Right cardiac atrium (tissue), 5 donors: ENCODE measurements at regions not wholly inside any gene's neighbourhood (a gene's known extent, or its start where the extent isn't known, plus 50 kb on each side); places are given as distances from the start of the nearest gene placed in this dataset.

Experiments used
- ATAC-seq, 2 donors: fragments of 200-7000 bp; cut with Tn5 transposase; one replicate each; pipeline versions ENCODE4 v1.8.0 to v1.9.1; 2020; ENCODE audit warnings: moderate library complexity in 2 of 2, mild to moderate bottlenecking in 1 of 2
- DNase-seq, 3 donors: peaks; one replicate each; pipeline ENCODE4 v3.0.0-alpha.2; 2020
- H3K27ac ChIP-seq: one replicate; pipeline ENCODE4 v1.5.1; 2013; ENCODE audit warnings: mild to moderate bottlenecking, low read length, control low read depth, moderate library complexity
- H3K27me3 ChIP-seq: one replicate; pipeline ENCODE4 v1.6.1; 2013; ENCODE audit not compliant: control insufficient read depth, insufficient read depth
- H3K4me1 ChIP-seq: one replicate; pipeline ENCODE4 v1.6.1; 2013; ENCODE audit warnings: low read length; ENCODE audit not compliant: control insufficient read depth, insufficient read depth
- H3K4me3 ChIP-seq: one replicate; pipeline ENCODE4 v1.5.1; 2013; ENCODE audit warnings: low read length, control low read depth
- H3K9me3 ChIP-seq: one replicate; pipeline ENCODE4 v1.6.1; 2013; ENCODE audit warnings: low read length; ENCODE audit not compliant: control insufficient read depth
- WGBS: extraction: QIAGEN DNeasy Blood & Tissue Kit; methylation state at CpG from one replicate; pipeline ENCODE4 v1.1.7; 2013; 5-methylcytosine and 5-hydroxymethylcytosine counted together
- intact Hi-C, 4 donors: fragments of 100-400 bp; cut with DNase I; formaldehyde crosslinking; loops; one replicate each; pipeline versions ENCODE4 v1.11.0 to v1.14.0; 2022 to 2023
- donor health status: healthy with polysubstance abuse.
- donor health status: DM: no; HTN: yes; CAD: no.
- donor health status: DM: no; HTN: no; CAD: no.
- donor health status: DM: no; HTN: yes; CAD: no; lungs with severe emphysema.
- donor health status: DM: yes; HTN: yes; CAD: no.

DNA sequence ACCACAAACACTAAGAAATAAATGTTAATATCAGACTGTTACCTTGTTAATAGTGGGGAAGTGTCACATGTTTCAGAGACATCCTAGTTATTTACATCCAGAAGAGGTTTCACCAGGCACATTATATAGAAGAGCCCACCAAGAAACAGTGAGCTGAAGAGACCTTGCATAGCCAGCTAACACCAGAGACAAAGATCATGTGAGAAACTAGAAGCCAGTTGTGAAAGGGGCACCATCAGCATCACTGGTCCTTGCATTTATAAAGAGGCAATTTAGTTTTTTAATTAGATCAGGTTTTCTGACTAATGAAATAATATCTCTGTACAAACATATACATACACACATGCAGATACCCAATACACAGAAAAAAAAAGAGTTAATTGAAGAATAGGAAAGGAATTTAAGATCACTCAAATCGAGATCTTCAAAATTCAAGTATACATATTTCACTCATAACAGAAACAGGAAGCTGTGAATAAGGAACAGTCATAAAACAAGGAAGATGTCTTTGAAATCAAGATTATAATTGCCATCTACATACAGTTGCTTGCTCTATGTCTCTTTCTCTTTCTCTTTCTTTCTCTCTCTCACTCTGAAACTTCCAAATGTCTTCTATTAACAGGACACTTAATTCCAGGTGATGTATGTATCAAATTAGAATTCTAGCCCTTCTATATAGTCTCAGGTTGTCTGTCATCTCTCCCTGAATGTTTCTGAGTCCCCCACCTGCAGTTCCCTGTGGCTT lies 348.7 kb downstream of the ETS1 start:
- ATAC-seq (no peak), DNase-seq (no peak)
- Histone ChIP-seq H3K9me3 (no peaks in the 10 kb centered on the region), H3K4me1 (peaks cover 2% of the 10 kb centered on the region), H3K4me3 (no peak overlapping the region), H3K27me3 (no peaks in the 10 kb centered on the region), H3K27ac (no peak overlapping the region)
- intact Hi-C loops = no loop called here
- 46% methylated on average over 1 of the region's 1 CpG for WGBS

DNA sequence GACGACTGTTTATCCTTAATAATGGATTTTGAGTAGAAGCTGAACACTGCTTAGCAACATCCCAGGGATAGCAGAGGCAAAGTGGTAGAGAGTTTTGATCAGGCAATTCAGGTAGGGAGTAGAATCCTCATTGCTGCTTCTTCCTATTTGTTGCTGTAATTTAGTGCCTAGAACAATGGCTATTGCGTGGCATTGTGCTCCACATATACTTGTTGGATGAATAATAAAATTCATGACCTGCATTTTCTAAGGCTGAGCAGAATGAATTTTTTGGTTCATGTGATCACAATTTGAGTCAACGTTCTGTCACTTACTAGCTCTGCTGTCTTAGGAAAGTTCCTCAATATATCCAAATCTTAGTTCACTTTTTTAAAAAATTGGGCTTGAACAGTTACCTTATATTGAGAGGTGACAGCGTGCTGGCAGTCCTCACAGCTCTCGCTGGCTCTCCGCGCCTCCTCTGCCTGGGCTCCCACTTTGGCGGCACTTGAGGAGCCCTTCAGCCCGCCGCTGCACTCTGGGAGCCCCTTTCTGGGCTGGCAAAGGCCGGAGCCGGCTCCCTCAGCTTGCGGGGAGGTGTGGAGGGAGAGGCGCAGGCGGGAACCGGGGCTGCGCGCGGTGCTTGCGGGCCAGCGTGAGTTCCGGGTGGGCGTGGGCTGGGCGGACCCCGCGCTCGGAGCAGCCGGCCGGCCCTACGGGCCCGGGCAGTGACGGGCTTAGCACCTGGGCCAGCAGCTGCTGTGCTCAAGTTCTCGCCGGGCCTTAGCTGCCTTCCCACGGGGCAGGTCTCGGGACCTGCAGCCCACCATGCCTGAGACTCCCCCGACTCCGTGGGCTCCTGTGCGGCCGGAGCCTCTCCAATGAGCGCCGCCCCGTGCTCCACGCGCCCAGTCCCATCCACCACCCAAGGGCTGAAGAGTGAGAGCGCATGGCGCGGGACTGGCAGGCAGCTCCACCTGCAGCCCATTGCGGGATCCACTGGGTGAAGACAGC lies 350.6 kb downstream of the ETS1 start:
- H3K4me3 ChIP-seq = no peak overlapping the region
- no peak for ATAC-seq
- no peak overlapping the region for H3K27ac ChIP-seq
- no peaks in the 10 kb centered on the region for H3K9me3 ChIP-seq
- 94% methylated on average over 49 of the region's 49 CpGs for WGBS
- intact Hi-C loops = no loop called here
- H3K4me1 ChIP-seq = peaks cover 2% of the 10 kb centered on the region
- peak in 1 of 3 donors; percentile 37 for DNase-seq
- H3K27me3 ChIP-seq = no peaks in the 10 kb centered on the region

DNA sequence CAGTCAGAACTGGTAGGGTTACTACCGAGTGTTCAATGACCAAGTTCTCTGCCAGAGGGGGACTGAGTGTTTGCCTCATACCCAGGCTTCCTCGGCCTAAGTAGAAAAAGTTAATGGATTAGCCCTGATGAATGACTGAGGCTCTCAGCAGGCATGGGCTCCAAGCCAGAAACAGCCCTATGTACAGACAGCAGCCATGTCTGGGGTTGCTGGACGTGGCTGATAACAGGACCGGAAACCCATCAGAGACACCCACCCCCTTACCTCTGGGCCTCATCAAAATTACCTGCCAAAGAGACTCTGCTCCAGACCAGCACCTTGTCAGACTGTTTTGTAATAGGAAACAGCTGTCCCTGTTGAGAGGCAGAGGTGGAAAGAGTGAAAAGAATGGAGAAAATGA lies 351.4 kb downstream of the ETS1 start:
- WGBS = 30% methylated on average over 4 of the region's 4 CpGs
- no peaks in the 10 kb centered on the region for H3K9me3 ChIP-seq
- no peak overlapping the region for H3K4me3 ChIP-seq
- ATAC-seq (peak in 1 of 2 donors; percentile 26), DNase-seq (no peak)
- no peaks in the 10 kb centered on the region for H3K27me3 ChIP-seq
- H3K27ac ChIP-seq = no peak overlapping the region
- intact Hi-C loops = no loop called here
- H3K4me1 ChIP-seq = peaks cover 2% of the 10 kb centered on the region

GRCh38 chr11:128235426-128235825 lies 351.9 kb downstream of the ETS1 start:
- 65% methylated on average over 3 of the region's 3 CpGs for WGBS
- H3K27me3 ChIP-seq = no peaks in the 10 kb centered on the region
- ATAC-seq = no peak
- peaks cover 2% of the 10 kb centered on the region for H3K4me1 ChIP-seq
- H3K4me3 ChIP-seq = no peak overlapping the region
- intact Hi-C loops = no loop called here
- H3K9me3 ChIP-seq = no peaks in the 10 kb centered on the region
- no peak for DNase-seq
- no peak overlapping the region for H3K27ac ChIP-seq

DNA sequence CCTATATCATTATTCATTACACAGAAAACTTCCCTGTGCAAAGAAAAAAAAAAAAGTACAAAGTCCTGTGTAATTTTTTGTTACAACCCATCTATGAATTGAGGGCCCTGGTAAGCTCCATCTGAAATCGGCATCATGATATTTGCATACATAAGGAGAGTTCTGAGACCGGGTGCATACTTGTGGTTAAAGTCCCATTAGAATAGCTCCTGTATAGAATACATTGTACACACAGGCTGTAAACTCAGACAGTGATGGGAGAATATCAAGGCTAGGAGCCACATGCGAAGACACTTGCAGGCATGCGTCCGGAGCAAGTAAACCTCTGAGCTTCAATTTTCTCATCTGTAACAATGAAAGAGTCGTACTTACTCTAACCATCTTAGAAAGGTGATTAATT lies 353.2 kb downstream of the ETS1 start:
- Histone ChIP-seq H3K4me1 (peaks cover 2% of the 10 kb centered on the region), H3K4me3 (no peak overlapping the region), H3K27me3 (no peaks in the 10 kb centered on the region), H3K27ac (no peak overlapping the region), H3K9me3 (no peaks in the 10 kb centered on the region)
- ATAC-seq (no peak), DNase-seq (no peak)
- intact Hi-C loops = no loop called here
- WGBS = 97% methylated on average over 6 of the region's 6 CpGs

DNA sequence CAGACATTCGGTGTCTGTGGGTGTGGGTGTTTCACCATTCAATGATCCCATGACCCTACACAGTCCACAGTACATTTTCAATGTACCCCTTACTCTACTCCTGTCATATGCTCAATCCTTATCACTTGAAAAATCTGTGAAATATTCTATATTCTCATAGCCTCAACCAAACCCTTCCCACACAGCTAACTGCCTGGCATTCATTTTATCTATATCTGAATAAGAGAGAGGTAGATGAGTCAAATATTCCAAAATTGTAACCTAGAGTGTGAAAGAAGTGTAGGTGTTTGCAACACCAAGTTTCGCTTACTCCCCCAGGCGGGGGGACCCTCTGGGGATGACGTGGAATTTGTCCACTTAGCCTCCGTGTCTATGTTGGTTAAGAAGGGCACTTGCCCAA lies 354.8 kb downstream of the ETS1 start:
- intact Hi-C loops = no loop called here
- Histone ChIP-seq H3K27ac (no peak overlapping the region), H3K4me3 (no peak overlapping the region), H3K27me3 (no peaks in the 10 kb centered on the region), H3K9me3 (no peaks in the 10 kb centered on the region), H3K4me1 (peaks cover 2% of the 10 kb centered on the region)
- no peak for DNase-seq
- 84% methylated on average over 5 of the region's 5 CpGs for WGBS
- no peak for ATAC-seq

GRCh38 chr11:128231845-128232410 lies 355.4 kb downstream of the ETS1 start:
- no peaks in the 10 kb centered on the region for H3K9me3 ChIP-seq
- H3K27me3 ChIP-seq = no peaks in the 10 kb centered on the region
- H3K4me1 ChIP-seq = peaks cover 2% of the 10 kb centered on the region
- intact Hi-C loops = no loop called here
- H3K27ac ChIP-seq = no peak overlapping the region
- ATAC-seq (no peak), DNase-seq (no peak)
- H3K4me3 ChIP-seq = no peak overlapping the region
- WGBS = 93% methylated on average over 4 of the region's 4 CpGs

DNA sequence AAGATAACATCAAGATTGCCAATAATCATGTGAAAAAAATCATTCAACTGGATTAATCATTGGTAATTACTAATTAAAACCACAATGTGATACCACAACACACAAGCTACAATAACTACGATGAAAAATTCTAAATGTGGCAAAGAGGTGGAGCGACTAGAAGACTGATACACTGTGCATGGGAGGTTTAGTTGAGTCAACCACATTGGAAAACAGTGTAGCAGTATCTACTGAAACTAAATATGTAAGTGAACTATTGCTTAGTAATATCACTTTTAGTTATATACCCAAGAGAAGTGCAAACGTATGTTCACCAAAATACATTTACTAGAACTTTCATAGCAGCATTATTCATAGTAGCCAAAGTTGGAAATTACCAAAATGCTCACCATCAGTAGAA lies 359.9 kb downstream of the ETS1 start:
- intact Hi-C loops = no loop called here
- DNase-seq (no peak), ATAC-seq (no peak)
- Histone ChIP-seq H3K27me3 (no peaks in the 10 kb centered on the region), H3K9me3 (no peaks in the 10 kb centered on the region), H3K27ac (no peak overlapping the region), H3K4me3 (no peak overlapping the region), H3K4me1 (no peaks in the 10 kb centered on the region)
- 92% methylated on average over 3 of the region's 3 CpGs for WGBS

GRCh38 chr11:128226106-128226716 lies 361.1 kb downstream of the ETS1 start:
- Histone ChIP-seq H3K9me3 (no peaks in the 10 kb centered on the region), H3K4me1 (no peaks in the 10 kb centered on the region), H3K27me3 (no peaks in the 10 kb centered on the region), H3K27ac (no peak overlapping the region), H3K4me3 (no peak overlapping the region)
- 91% methylated on average over 7 of the region's 7 CpGs for WGBS
- intact Hi-C loops = no loop called here
- no peak for ATAC-seq
- no peak for DNase-seq

GRCh38 chr11:128222245-128222884 lies 365.0 kb downstream of the ETS1 start:
- WGBS = 67% methylated on average over 5 of the region's 5 CpGs
- H3K9me3 ChIP-seq = no peaks in the 10 kb centered on the region
- H3K27me3 ChIP-seq = no peaks in the 10 kb centered on the region
- intact Hi-C loops = no loop called here
- DNase-seq (no peak), ATAC-seq (no peak)
- H3K4me3 ChIP-seq = no peak overlapping the region
- no peaks in the 10 kb centered on the region for H3K4me1 ChIP-seq
- H3K27ac ChIP-seq = no peak overlapping the region
